OCI-LY7 (cell line): ENCODE measurements at regions not wholly inside any gene's neighbourhood (a gene's known extent, or its start where the extent isn't known, plus 50 kb on each side); places are given as distances from the start of the nearest gene placed in this dataset.

ENCODE experiments used
- BruUV-seq: library from RNA; stranded (reverse); fragments of 400-500 nt; replicated peaks from 2 replicates; lab custom pipeline; 2021; lab: Mats Ljungman, UMichigan
- CTCF ChIA-PET: fragments of 300-600 bp; sonication (Branson Sonifier 250); formaldehyde crosslinking; loops from one replicate; lab custom pipeline; 2022; ENCODE audit warnings: antibody characterized with exemption; ENCODE audit not compliant: unreplicated experiment; lab: Charles Lee
- POLR2A ChIA-PET: fragments of 300-600 bp; sonication (Branson Sonifier 250); formaldehyde crosslinking; loops from one replicate; lab custom pipeline; 2022; ENCODE audit warnings: antibody characterized with exemption; lab: Charles Lee
- DNase-seq: peaks from one replicate; pipeline ENCODE4 v3.0.0-alpha.2; 2015; ENCODE audit warnings: low spot score
- H2AFZ ChIP-seq: fragments of 200-600 bp; sonication (generic), shearing (Covaris generic); 2 replicates; pipeline ENCODE4 v1.6.1; 2014; ENCODE audit warnings: mild to moderate bottlenecking, antibody characterized with exemption, low read length, moderate library complexity
- H3K27ac ChIP-seq: fragments of 200-600 bp; sonication (generic); 2 replicates; pipeline ENCODE4 v1.5.1; 2014; ENCODE audit warnings: mixed run types, low read depth, mild to moderate bottlenecking, moderate library complexity, low read length, inconsistent platforms; ENCODE audit not compliant: poor library complexity, severe bottlenecking
- H3K36me3 ChIP-seq: fragments of 200-600 bp; sonication (generic); 2 replicates; pipeline ENCODE4 v1.6.1; 2014; ENCODE audit warnings: mild to moderate bottlenecking, antibody characterized with exemption, low read length, moderate library complexity, mixed read lengths; ENCODE audit not compliant: insufficient read depth
- H3K4me1 ChIP-seq: fragments of 200-600 bp; sonication (generic); 2 replicates; pipeline ENCODE4 v1.5.1; 2014; ENCODE audit warnings: mild to moderate bottlenecking, low read length; ENCODE audit not compliant: insufficient read depth, poor library complexity, severe bottlenecking
- H3K4me2 ChIP-seq: fragments of 200-600 bp; sonication (generic); 2 replicates; pipeline ENCODE4 v1.6.1; 2014; ENCODE audit warnings: mild to moderate bottlenecking, low read length
- H3K4me3 ChIP-seq: fragments of 200-600 bp; sonication (generic); 2 replicates; pipeline ENCODE4 v1.5.1; 2014; ENCODE audit warnings: mild to moderate bottlenecking, low read depth, low read length; ENCODE audit not compliant: poor library complexity, severe bottlenecking
- H3K79me2 ChIP-seq: fragments of 200-600 bp; sonication (generic); 2 replicates; pipeline ENCODE4 v1.6.1; 2016; ENCODE audit warnings: low read depth, mild to moderate bottlenecking, low read length, moderate library complexity, mixed read lengths; ENCODE audit not compliant: insufficient read depth
- H3K9me2 ChIP-seq: fragments of 200-600 bp; sonication (generic); 2 replicates; pipeline ENCODE4 v1.6.1; 2016; ENCODE audit warnings: mild to moderate bottlenecking, low read length, mixed read lengths; ENCODE audit not compliant: insufficient read depth
- H3K9me3 ChIP-seq: fragments of 200-600 bp; sonication (generic); 2 replicates; pipeline ENCODE4 v1.6.1; 2014; ENCODE audit warnings: mild to moderate bottlenecking, mixed run types, low read length, mixed read lengths
- H4K20me1 ChIP-seq: fragments of 200-600 bp; sonication (generic); 2 replicates; pipeline ENCODE4 v1.6.1; 2014; ENCODE audit warnings: mild to moderate bottlenecking, antibody characterized with exemption, low read length, moderate library complexity, mixed read lengths; ENCODE audit not compliant: insufficient read depth
- CTCF ChIP-seq: fragments of 200-600 bp; sonication (generic); conservative IDR thresholded peaks from 2 replicates; pipeline ENCODE4 v1.5.1; 2014; ENCODE audit warnings: mild to moderate bottlenecking, antibody characterized with exemption, low read length, moderate library complexity, mixed read lengths
- EZH2phosphoT487 ChIP-seq: fragments of 200-600 bp; sonication (generic); IDR thresholded peaks from 2 replicates; pipeline ENCODE4 v1.6.1; 2018; ENCODE audit warnings: low read depth, borderline replicate concordance, mild to moderate bottlenecking, mixed run types, antibody characterized with exemption, low read length, moderate library complexity, mixed read lengths
- intact Hi-C: fragments of 100-400 bp; cut with micrococcal nuclease; formaldehyde crosslinking; loops from one replicate; pipeline ENCODE4 v1.10.0; 2022; ENCODE audit not compliant: unreplicated experiment

GRCh38 chr4:3354455-3354811 is 61.6 kb downstream of the RGS12 start:
- Histone ChIP-seq H4K20me1 (no peaks in the 10 kb centered on the region), H2AFZ (no peak overlapping the region; the same call in 1 of the 2 replicates), H3K9me3 (peaks cover 29% of the 10 kb centered on the region; the same call in 1 of the 2 replicates), H3K36me3 (no peaks in the 10 kb centered on the region; the same call in 1 of the 2 replicates), H3K27ac (peak overlapping the region; percentile 54), H3K4me3 (no peak overlapping the region), H3K4me2 (no peak overlapping the region), H3K79me2 (no peaks in the 10 kb centered on the region), H3K4me1 (peaks cover 11% of the 10 kb centered on the region), H3K9me2 (no peaks in the 10 kb centered on the region)
- intact Hi-C loops, result no loop called here
- TF ChIP-seq CTCF (no peak), EZH2phosphoT487 (no peak)
- no TSS peak for BruUV-seq
- no peak for DNase-seq
- POLR2A ChIA-PET, result interaction anchor here (0.8 kb wide), 1 partner anchor 392 kb away, joined by 4 read pairs; no protein-coding TSS in a partner anchor
- CTCF ChIA-PET, result interaction anchor here (0.6 kb wide), 1 partner anchor 214 kb away, joined by 3 read pairs; no protein-coding TSS in a partner anchor

GRCh38 chr4:3355266-3355748 is 62.5 kb downstream of the RGS12 start:
- ChIA-PET POLR2A (interaction anchor here (0.6 to 0.7 kb wide), 2 partner anchors 1021 to 1525 kb away, joined by 3 to 8 read pairs; no protein-coding TSS in a partner anchor), CTCF (interaction anchor here (1.0 kb wide), 1 partner anchor 10 kb away, joined by 3 read pairs; no protein-coding TSS in a partner anchor)
- H3K27ac ChIP-seq, result peak overlapping the region; percentile 54
- peaks cover 11% of the 10 kb centered on the region for H3K4me1 ChIP-seq
- H3K4me2 ChIP-seq, result peak overlapping the region; percentile 37
- no peaks in the 10 kb centered on the region for H3K9me2 ChIP-seq
- peak overlapping the region; percentile 49; the same call in 1 of the 2 replicates for H2AFZ ChIP-seq
- H4K20me1 ChIP-seq, result no peaks in the 10 kb centered on the region
- H3K36me3 ChIP-seq, result no peaks in the 10 kb centered on the region; the same call in 1 of the 2 replicates
- peaks cover 29% of the 10 kb centered on the region; the same call in 1 of the 2 replicates for H3K9me3 ChIP-seq
- no TSS peak for BruUV-seq
- peak; percentile 64 for DNase-seq
- no peaks in the 10 kb centered on the region for H3K79me2 ChIP-seq
- peak overlapping the region; percentile 5 for H3K4me3 ChIP-seq
- intact Hi-C loops, result no loop called here
- TF ChIP-seq EZH2phosphoT487 (no peak), CTCF (no peak)

- peaks cover 11% of the 10 kb centered on the region for H3K4me1 ChIP-seq
- peaks cover 21% of the 10 kb centered on the region; the same call in 1 of the 2 replicates for H3K9me3 ChIP-seq
- TF ChIP-seq EZH2phosphoT487 (no peak), CTCF (no peak)
- no peaks in the 10 kb centered on the region for H3K9me2 ChIP-seq
- H4K20me1 ChIP-seq, result no peaks in the 10 kb centered on the region
- no peaks in the 10 kb centered on the region for H3K79me2 ChIP-seq
- POLR2A ChIA-PET, result no interaction called here
- H3K4me3 ChIP-seq, result no peak overlapping the region
- BruUV-seq, result no TSS peak
- H3K27ac ChIP-seq, result no peak overlapping the region
- no peak for DNase-seq
- H2AFZ ChIP-seq, result no peak overlapping the region
- intact Hi-C loops, result no loop called here
- CTCF ChIA-PET, result no interaction called here
- H3K4me2 ChIP-seq, result no peak overlapping the region
- no peaks in the 10 kb centered on the region for H3K36me3 ChIP-seq
These were observed 65.8 kb downstream of the RGS12 start for GRCh38 chr4:3358656-3359055.
